ENCODE measurements at regions not wholly inside any gene's neighbourhood (a gene's known extent, or its start where the extent isn't known, plus 50 kb on each side); places are given as distances from the start of the nearest gene placed in this dataset.

GRCh38 chr1:198399452-198399851, 141.0 kb downstream of the ATP6V1G3 start:
- Histone ChIP-seq H3K4me3 (no peak overlapping the region), H3K9me3 (peaks cover 0 to under 1% of the 10 kb centered on the region in 2 donors), H3K27ac (no peak overlapping the region), H3K4me1 (no peaks in the 10 kb centered on the region), H3K27me3 (no peaks in the 10 kb centered on the region), H3K36me3 (no peaks in the 10 kb centered on the region)
- intact Hi-C loops (cut with DNase I): no loop called here
- ATAC-seq: no peak
- no peak for DNase-seq
- TF ChIP-seq CTCF (IDR thresholded peaks at IDR 0.05): no peak

GRCh38 chr1:198397208-198397808, 143.2 kb downstream of the ATP6V1G3 start:
- Histone ChIP-seq H3K9me3 (no peaks in the 10 kb centered on the region), H3K36me3 (no peaks in the 10 kb centered on the region), H3K27ac (no peak overlapping the region), H3K4me1 (no peaks in the 10 kb centered on the region), H3K27me3 (no peaks in the 10 kb centered on the region), H3K4me3 (no peak overlapping the region)
- intact Hi-C loops (cut with DNase I): no loop called here
- ATAC-seq: no peak
- DNase-seq: no peak
- no peak for TF ChIP-seq CTCF (IDR thresholded peaks at IDR 0.05)

GRCh38 chr1:198391393-198392020, 149.0 kb downstream of the ATP6V1G3 start:
- ATAC-seq: no peak
- intact Hi-C loops (cut with DNase I): no loop called here
- Histone ChIP-seq H3K9me3 (no peaks in the 10 kb centered on the region), H3K4me1 (no peaks in the 10 kb centered on the region), H3K27me3 (no peaks in the 10 kb centered on the region), H3K36me3 (no peaks in the 10 kb centered on the region), H3K4me3 (no peak overlapping the region), H3K27ac (no peak overlapping the region)
- no peak for TF ChIP-seq CTCF (IDR thresholded peaks at IDR 0.05)
- DNase-seq: peak in 1 of 4 donors; percentile 1

GRCh38 chr1:198387587-198387986, 152.9 kb downstream of the ATP6V1G3 start:
- Histone ChIP-seq H3K9me3 (no peaks in the 10 kb centered on the region), H3K4me3 (no peak overlapping the region), H3K4me1 (no peaks in the 10 kb centered on the region), H3K27me3 (no peaks in the 10 kb centered on the region), H3K36me3 (no peaks in the 10 kb centered on the region), H3K27ac (no peak overlapping the region)
- ATAC-seq (no peak), DNase-seq (no peak)
- no peak for TF ChIP-seq CTCF (IDR thresholded peaks at IDR 0.05)
- intact Hi-C loops (cut with DNase I): no loop called here

- intact Hi-C loops (cut with DNase I): no loop called here
- Histone ChIP-seq H3K27ac (no peak overlapping the region), H3K36me3 (no peaks in the 10 kb centered on the region), H3K27me3 (no peaks in the 10 kb centered on the region), H3K9me3 (peaks cover 0 to 8% of the 10 kb centered on the region in 2 donors), H3K4me1 (no peaks in the 10 kb centered on the region), H3K4me3 (no peak overlapping the region)
- no peak for DNase-seq
- no peak for TF ChIP-seq CTCF (IDR thresholded peaks at IDR 0.05)
- no peak for ATAC-seq
Measured at GRCh38 chr1:198380275-198380674, 160.2 kb downstream of the ATP6V1G3 start.
